ENCODE measurements at regions not wholly inside any gene's neighbourhood (a gene's known extent, or its start where the extent isn't known, plus 50 kb on each side); places are given as distances from the start of the nearest gene placed in this dataset.
"Not testable (repeated sequence)": the region's sequence is repeated elsewhere in the genome, so short reads cannot be mapped to it uniquely, and the experiment has no call there.

DNA sequence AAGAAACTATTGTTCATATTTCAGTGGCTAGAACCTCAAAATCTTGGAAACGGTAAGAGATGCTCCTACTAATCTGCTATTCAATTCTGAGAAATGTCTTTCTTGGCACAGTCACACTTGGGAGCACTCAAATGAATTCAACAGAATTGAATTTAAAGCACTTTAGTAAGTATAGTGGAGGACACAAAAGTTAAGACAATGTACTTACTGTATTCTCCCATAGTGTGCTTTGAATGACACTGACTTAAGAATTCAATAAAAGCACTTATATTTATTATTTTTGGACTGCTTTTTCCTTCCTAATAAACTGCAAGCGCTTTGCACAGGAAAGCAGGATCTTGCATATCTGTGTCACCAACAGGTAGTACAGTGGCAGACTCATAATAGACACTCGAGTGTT is 156.1 kb upstream of the RIMS1 start:
- DNase-seq = no peak

DNA sequence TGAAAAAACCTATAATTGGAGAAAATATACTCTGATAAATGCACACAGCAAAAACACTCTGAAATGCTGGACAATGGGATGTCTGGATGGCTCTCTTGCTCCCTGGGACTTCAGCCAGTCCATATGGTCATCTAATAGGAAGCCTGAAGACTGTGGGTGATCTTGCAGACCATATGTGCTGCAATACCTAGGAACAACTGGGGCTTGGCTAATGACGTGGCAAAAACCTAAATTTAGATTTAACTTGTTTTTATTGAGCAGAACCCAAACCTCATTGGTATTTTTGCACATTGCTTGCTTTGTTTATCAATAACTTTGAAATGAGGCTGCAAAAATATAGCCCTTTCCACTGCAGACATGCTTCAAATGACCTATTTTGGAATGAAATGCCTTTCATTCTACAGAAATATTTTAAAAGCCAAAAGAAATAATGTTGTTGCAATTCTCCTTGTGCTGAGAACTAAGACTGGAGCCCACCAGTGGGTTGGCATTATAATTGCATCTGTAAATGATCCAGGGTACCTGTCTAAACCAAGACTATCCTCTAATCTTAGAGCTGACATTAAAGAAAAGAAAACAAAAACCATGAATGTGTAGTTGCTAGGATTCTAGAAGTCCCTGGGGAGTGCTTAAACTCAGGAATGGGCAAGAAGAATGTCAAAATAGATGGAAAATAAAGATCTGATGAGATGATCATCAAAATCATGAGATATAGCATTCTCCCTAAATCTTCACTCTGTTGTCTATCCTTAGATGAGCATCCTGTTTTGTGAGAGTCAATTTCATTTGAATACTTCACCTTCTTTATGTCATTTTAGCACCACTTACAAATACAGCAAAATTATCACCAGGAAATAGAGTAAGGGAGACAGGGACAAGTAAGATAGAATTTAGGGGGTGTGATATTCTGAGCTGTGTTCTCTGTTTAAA is 152.1 kb upstream of the RIMS1 start:
- no peak for DNase-seq

GRCh38 chr6:71737953-71738352 is 148.4 kb upstream of the RIMS1 start:
- DNase-seq = no peak

DNA sequence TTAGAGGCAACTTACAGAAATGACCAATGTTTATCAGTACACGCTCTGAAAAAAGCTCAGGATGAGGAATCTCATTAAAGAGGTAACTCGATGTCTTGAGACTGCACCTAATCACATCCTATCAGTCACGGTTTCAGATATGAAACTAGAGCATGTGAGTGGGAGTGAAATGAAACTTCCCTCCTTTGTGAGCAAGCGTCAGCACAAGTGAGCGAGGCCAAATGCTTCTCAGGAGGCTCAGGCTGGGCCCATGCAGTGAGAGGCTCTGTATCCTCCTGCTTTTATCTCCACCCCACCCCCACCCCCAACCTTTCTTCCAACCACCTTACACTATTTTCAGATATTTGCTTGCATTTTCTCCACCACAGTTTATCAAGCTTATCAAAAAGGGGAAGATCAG is 140.8 kb upstream of the RIMS1 start:
- peak; percentile 31 for DNase-seq

DNA sequence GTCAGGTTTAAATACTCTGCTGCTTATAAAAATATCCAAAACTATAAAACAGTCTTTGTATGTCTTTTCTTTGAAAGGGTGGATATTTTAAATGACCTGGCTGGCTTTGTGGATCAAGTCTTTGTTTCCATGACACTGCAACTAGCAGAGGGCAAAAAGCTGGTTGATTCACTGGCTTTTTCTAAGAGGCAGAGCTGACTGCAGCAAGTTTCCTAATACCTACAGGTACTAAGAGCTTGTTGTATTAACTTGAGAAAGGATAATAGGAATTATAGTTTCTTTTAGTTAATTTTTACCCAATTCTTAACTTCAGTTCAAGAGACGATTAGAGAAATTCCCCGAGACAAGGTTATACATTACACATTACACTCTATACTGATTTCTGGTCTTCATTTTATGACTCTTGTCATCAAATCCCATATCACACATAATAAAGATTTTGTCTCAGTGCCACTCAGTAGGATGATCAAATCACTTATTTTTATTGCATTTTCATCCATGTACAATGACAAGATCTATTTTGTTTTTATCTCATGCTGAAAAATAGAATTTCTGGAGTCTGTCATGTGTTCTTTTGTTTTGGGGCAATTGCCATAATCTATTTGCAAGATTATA is 120.1 kb upstream of the RIMS1 start:
- DNase-seq = no peak

- DNase-seq = no peak
Measured at GRCh38 chr6:71766796-71767195, 119.6 kb upstream of the RIMS1 start.

GRCh38 chr6:71768356-71768755 is 118.0 kb upstream of the RIMS1 start:
- DNase-seq = no peak

GRCh38 chr6:71808865-71809264 is 77.5 kb upstream of the RIMS1 start:
- no peak for DNase-seq

- DNase-seq = no peak
Measured at GRCh38 chr6:71810880-71811279, 75.5 kb upstream of the RIMS1 start.

DNA sequence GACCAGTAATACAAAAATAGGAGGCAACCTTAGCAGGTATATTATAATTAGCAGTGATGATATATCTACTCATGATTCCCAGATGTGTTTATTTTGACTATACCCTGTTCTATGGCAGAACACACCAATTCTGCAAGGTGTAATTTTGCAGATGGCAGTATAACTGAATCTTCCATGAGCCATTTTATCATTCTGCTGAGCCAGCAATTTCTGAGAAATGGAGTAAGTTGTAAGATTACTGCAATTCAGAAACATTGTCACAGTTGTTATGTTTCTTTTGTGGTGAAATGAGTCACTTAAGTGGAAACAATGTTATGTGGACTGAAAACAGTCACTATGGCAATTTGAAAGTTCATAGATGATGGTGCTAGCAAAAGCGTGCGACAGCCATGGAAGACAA is 63.7 kb upstream of the RIMS1 start:
- DNase-seq = no peak

DNA sequence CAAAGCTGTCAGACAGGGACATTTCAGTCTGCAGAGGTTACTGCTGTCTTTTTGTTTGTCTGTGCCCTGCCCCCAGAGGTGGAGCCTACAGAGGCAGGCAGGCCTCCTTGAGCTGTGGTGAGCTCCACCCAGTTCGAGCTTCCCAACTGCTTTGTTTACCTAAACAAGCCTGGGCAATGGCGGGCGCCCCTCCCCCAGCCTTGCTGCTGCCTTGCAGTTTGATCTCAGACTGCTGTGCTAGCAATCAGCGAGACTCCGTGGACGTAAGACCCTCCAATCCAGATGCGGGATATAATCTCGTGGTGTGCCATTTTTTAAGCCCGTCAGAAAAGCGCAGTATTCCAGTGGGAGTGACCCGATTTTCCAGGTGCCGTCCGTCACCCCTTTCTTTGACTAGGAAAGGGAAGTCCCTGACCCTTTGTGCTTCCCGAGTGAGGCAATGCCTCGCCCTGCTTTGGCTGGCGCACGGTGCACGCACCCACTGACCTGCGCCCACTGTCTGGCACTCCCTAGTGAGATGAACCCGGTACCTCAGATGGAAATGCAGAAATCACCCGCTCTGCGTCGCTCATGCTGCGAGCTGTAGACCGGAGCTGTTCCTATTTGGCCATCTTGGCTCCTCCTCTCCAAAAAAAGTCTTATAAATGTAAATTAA is 54.1 kb upstream of the RIMS1 start:
- not testable (repeated sequence) for DNase-seq

All from RPMI8226 (cell line).